PC-3 (cell line): ENCODE measurements at regions not wholly inside any gene's neighbourhood (a gene's known extent, or its start where the extent isn't known, plus 50 kb on each side); places are given as distances from the start of the nearest gene placed in this dataset.

Source experiments
- ATAC-seq: fragments of 200-7000 bp; cut with Tn5 transposase; 2 replicates; pipeline ENCODE4 v1.9.1; 2020; ENCODE audit warnings: mild to moderate bottlenecking, moderate library complexity
- BruUV-seq: library from RNA; stranded (reverse); fragments of 400-500 nt; replicated peaks from 2 replicates; lab custom pipeline; 2021; lab: Mats Ljungman, UMichigan
- CTCF ChIA-PET: fragments of 300-600 bp; sonication (Branson Sonifier 250); formaldehyde crosslinking; loops from one replicate; lab custom pipeline; 2022; ENCODE audit warnings: antibody characterized with exemption; lab: Charles Lee
- POLR2A ChIA-PET: fragments of 300-600 bp; sonication (Branson Sonifier 250); formaldehyde crosslinking; loops from one replicate; lab custom pipeline; 2022; ENCODE audit warnings: antibody characterized with exemption; ENCODE audit not compliant: unreplicated experiment; lab: Charles Lee
- DNase-seq: peaks from one replicate; pipeline ENCODE4 v3.0.0-alpha.2; 2015
- H2AFZ ChIP-seq: fragments of 300-600 bp; sonication (generic); 2 replicates; pipeline ENCODE4 v1.6.0; 2016; ENCODE audit warnings: antibody characterized with exemption, low read length
- H3F3A ChIP-seq: fragments of 300-600 bp; sonication (generic); one replicate; pipeline ENCODE4 v1.6.0; 2017; ENCODE audit warnings: antibody characterized with exemption, low read length, control low read depth, mild to moderate bottlenecking; ENCODE audit not compliant: unreplicated experiment
- H3K27ac ChIP-seq: fragments of 300-600 bp; sonication (generic); 2 replicates; pipeline ENCODE4 v1.5.1; 2016; ENCODE audit warnings: mild to moderate bottlenecking, low read length
- H3K27me3 ChIP-seq: fragments of 300-600 bp; sonication (generic); 2 replicates; pipeline ENCODE4 v1.6.1; 2016; ENCODE audit warnings: low read length, mixed read lengths
- H3K36me3 ChIP-seq: fragments of 300-600 bp; sonication (generic); 2 replicates; pipeline ENCODE4 v1.6.1; 2016; ENCODE audit warnings: low read depth, mixed run types, low read length, mixed read lengths
- H3K4me1 ChIP-seq: fragments of 300-600 bp; sonication (generic); 2 replicates; pipeline ENCODE4 v1.5.1; 2016; ENCODE audit warnings: low read length; ENCODE audit not compliant: insufficient read depth
- H3K4me2 ChIP-seq: fragments of 300-600 bp; sonication (generic); 2 replicates; pipeline ENCODE4 v1.6.0; 2016; ENCODE audit warnings: low read length
- H3K4me3 ChIP-seq: fragments of 300-600 bp; sonication (generic); 2 replicates; pipeline ENCODE4 v1.5.1; 2016; ENCODE audit warnings: mild to moderate bottlenecking, low read length, mixed read lengths
- H3K79me2 ChIP-seq: fragments of 300-600 bp; sonication (generic); 2 replicates; pipeline ENCODE4 v1.6.1; 2017; ENCODE audit warnings: low read length, mixed read lengths
- H3K9ac ChIP-seq: fragments of 300-600 bp; sonication (generic); 2 replicates; pipeline ENCODE4 v1.6.0; 2016; ENCODE audit warnings: mild to moderate bottlenecking, low read length
- H3K9me2 ChIP-seq: fragments of 300-600 bp; sonication (generic); replicated peaks from 2 replicates; pipeline ENCODE4 v1.6.1; 2016; ENCODE audit warnings: mixed run types, low read length, mixed read lengths
- H3K9me3 ChIP-seq: fragments of 300-600 bp; sonication (generic); 2 replicates; pipeline ENCODE4 v1.6.1; 2016; ENCODE audit warnings: low read length, mixed read lengths
- H4K20me1 ChIP-seq: fragments of 300-600 bp; sonication (generic); 2 replicates; pipeline ENCODE4 v1.6.1; 2016; ENCODE audit warnings: low read length, mixed read lengths
- CTCF ChIP-seq: fragments of 300-600 bp; sonication (generic); conservative IDR thresholded peaks from 2 replicates; pipeline ENCODE4 v1.5.1; 2017; ENCODE audit warnings: antibody characterized with exemption, low read depth, mild to moderate bottlenecking, low read length
- EZH2 ChIP-seq: fragments of 300-600 bp; sonication (generic); IDR thresholded peaks from one replicate; pipeline ENCODE4 v1.6.1; 2017; ENCODE audit warnings: antibody characterized with exemption, mild to moderate bottlenecking, low read length; ENCODE audit not compliant: unreplicated experiment
- EZH2phosphoT487 ChIP-seq: fragments of 300-600 bp; sonication (generic); IDR thresholded peaks from 2 replicates; pipeline ENCODE4 v1.6.1; 2018; ENCODE audit warnings: mild to moderate bottlenecking, antibody characterized with exemption, low read length, borderline replicate concordance
- intact Hi-C: fragments of 100-400 bp; cut with micrococcal nuclease; formaldehyde crosslinking; loops from 2 replicates; pipeline ENCODE4 v1.9.0; 2023

- Histone ChIP-seq H3K4me1 (no peaks in the 10 kb centered on the region), H4K20me1 (no peaks in the 10 kb centered on the region), H3K9me3 (no peaks in the 10 kb centered on the region), H3K9me2 (no peaks in the 10 kb centered on the region), H3K27me3 (peaks cover 43% of the 10 kb centered on the region), H3K27ac (no peak overlapping the region), H3F3A (no peaks in the 10 kb centered on the region), H3K4me2 (no peak overlapping the region), H3K36me3 (no peaks in the 10 kb centered on the region), H3K79me2 (no peaks in the 10 kb centered on the region), H3K9ac (no peak overlapping the region), H3K4me3 (no peak overlapping the region), H2AFZ (no peak overlapping the region)
- TF ChIP-seq EZH2 (no peak), EZH2phosphoT487 (no peak), CTCF (no peak)
- ATAC-seq (no peak), DNase-seq (no peak)
- intact Hi-C loops, result no loop called here
- ChIA-PET POLR2A (no interaction called here), CTCF (no interaction called here)
- no TSS peak for BruUV-seq
Observed at GRCh38 chr3:152656214-152656971, 178.5 kb upstream of the P2RY1 start.

GRCh38 chr3:152656972-152657355, 178.0 kb upstream of the P2RY1 start:
- Histone ChIP-seq H3F3A (no peaks in the 10 kb centered on the region), H3K36me3 (no peaks in the 10 kb centered on the region), H3K9me2 (no peaks in the 10 kb centered on the region), H3K27me3 (peaks cover 41% of the 10 kb centered on the region), H3K4me3 (no peak overlapping the region), H3K79me2 (no peaks in the 10 kb centered on the region), H3K4me2 (no peak overlapping the region), H3K9ac (no peak overlapping the region), H4K20me1 (no peaks in the 10 kb centered on the region), H3K4me1 (no peaks in the 10 kb centered on the region), H3K27ac (no peak overlapping the region), H3K9me3 (no peaks in the 10 kb centered on the region), H2AFZ (no peak overlapping the region)
- CTCF ChIA-PET, result no interaction called here
- POLR2A ChIA-PET, result no interaction called here
- intact Hi-C loops, result no loop called here
- BruUV-seq, result no TSS peak
- TF ChIP-seq EZH2phosphoT487, result no peak
- TF ChIP-seq CTCF, result no peak
- TF ChIP-seq EZH2, result no peak
- DNase-seq (no peak), ATAC-seq (no peak)

- no peak for ATAC-seq
- ChIA-PET POLR2A (no interaction called here), CTCF (no interaction called here)
Observed at GRCh38 chr3:152658977-152659720, 175.8 kb upstream of the P2RY1 start.

More at GRCh38 chr3:152658977-152659720, 175.8 kb upstream of the P2RY1 start:
- intact Hi-C loops, result no loop called here
- Histone ChIP-seq H3K4me1 (no peaks in the 10 kb centered on the region), H3K9ac (no peak overlapping the region), H3K9me2 (no peaks in the 10 kb centered on the region), H3K27ac (no peak overlapping the region), H4K20me1 (no peaks in the 10 kb centered on the region), H3K4me2 (no peak overlapping the region), H3K79me2 (no peaks in the 10 kb centered on the region), H3K36me3 (no peaks in the 10 kb centered on the region), H3K4me3 (no peak overlapping the region), H3K9me3 (no peaks in the 10 kb centered on the region), H2AFZ (no peak overlapping the region), H3K27me3 (peaks cover 27% of the 10 kb centered on the region), H3F3A (no peaks in the 10 kb centered on the region)
- TF ChIP-seq EZH2phosphoT487 (no peak), CTCF (no peak), EZH2 (no peak)
- no TSS peak for BruUV-seq
- DNase-seq, result no peak
